HEK293 (cell line): ENCODE measurements at regions not wholly inside any gene's neighbourhood (a gene's known extent, or its start where the extent isn't known, plus 50 kb on each side); places are given as distances from the start of the nearest gene placed in this dataset.

Source experiments
- PBX3 ChIP-seq: sonication (generic); formaldehyde crosslinking; IDR thresholded peaks from 2 replicates; pipeline ENCODE4 v1.8.1; 2022; ENCODE audit warnings: mild to moderate bottlenecking, moderate library complexity, missing genetic modification reagents
- REST ChIP-seq: fragments of 450-650 bp; formaldehyde crosslinking; IDR thresholded peaks from 2 replicates; pipeline ENCODE4 v1.5.1; 2016; ENCODE audit warnings: missing biosample characterization, missing genetic modification characterization
- TCF7L2 ChIP-seq: IDR thresholded peaks from 2 replicates; pipeline ENCODE4 v1.6.1; 2011; ENCODE audit warnings: low read depth, mild to moderate bottlenecking, inconsistent platforms, low read length, moderate library complexity, borderline replicate concordance
- ZNF561 ChIP-seq: fragments of 450-650 bp; IDR thresholded peaks from 2 replicates; pipeline ENCODE4 v1.5.1; 2018; ENCODE audit warnings: missing biosample characterization, missing genetic modification characterization, borderline replicate concordance
- ZNF670 ChIP-seq: fragments of 450-650 bp; formaldehyde crosslinking; IDR thresholded peaks from 2 replicates; pipeline ENCODE4 v1.5.1; 2016; ENCODE audit warnings: missing biosample characterization, missing genetic modification characterization, low read depth
- TF ChIP-seq, protein P1 (sequence below): fragments of 450-650 bp; formaldehyde crosslinking; IDR thresholded peaks from 2 replicates; pipeline ENCODE4 v1.5.1; 2016; ENCODE audit warnings: missing biosample characterization, missing genetic modification characterization

DNA sequence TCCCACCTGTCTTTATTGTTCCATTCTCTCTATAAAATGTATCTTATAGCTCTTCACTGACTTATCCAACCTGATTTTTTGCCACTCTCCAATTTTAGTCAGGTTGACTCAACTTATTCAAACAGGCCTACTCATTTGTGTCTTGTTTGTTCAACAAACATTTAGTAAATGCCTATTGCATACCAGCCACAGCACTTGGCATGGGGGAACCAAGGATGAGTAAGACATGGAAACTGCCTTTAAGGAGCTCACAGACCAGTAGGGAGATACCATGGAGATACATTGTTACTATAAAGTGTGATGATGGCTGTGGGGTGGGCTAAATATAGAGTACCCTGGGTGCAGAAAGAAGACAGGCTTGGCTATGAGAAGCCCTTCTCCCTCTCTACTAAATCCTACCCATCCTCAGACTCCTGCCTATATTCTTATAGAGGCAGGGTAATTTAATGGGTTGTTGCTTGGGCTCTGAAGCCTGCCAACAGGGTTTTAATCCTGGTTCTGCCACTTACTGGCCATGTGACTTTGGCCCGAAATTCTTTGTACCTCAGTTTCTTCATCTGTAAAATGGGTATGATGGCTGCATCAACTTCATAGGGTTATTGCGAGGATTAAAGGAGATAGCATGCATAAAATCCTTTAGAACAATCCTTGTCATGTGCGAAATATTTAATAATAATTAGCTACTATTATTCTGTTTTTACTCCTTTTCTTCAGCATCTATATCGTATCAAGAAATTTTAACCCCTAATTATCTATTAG is 348.5 kb upstream of the UMPS start:
- no peak for TF ChIP-seq PBX3
- TF ChIP-seq ZNF561 = no peak
- no peak for TF ChIP-seq REST (tag by site-specific recombination)
- no peak for TF ChIP-seq ZNF670
- TF ChIP-seq, protein P1, sequence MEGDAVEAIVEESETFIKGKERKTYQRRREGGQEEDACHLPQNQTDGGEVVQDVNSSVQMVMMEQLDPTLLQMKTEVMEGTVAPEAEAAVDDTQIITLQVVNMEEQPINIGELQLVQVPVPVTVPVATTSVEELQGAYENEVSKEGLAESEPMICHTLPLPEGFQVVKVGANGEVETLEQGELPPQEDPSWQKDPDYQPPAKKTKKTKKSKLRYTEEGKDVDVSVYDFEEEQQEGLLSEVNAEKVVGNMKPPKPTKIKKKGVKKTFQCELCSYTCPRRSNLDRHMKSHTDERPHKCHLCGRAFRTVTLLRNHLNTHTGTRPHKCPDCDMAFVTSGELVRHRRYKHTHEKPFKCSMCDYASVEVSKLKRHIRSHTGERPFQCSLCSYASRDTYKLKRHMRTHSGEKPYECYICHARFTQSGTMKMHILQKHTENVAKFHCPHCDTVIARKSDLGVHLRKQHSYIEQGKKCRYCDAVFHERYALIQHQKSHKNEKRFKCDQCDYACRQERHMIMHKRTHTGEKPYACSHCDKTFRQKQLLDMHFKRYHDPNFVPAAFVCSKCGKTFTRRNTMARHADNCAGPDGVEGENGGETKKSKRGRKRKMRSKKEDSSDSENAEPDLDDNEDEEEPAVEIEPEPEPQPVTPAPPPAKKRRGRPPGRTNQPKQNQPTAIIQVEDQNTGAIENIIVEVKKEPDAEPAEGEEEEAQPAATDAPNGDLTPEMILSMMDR (tag by site-specific recombination) = no peak
- no peak for TF ChIP-seq TCF7L2
